Thoracic aorta (tissue), 2 donors: ENCODE measurements at regions not wholly inside any gene's neighbourhood (a gene's known extent, or its start where the extent isn't known, plus 50 kb on each side); places are given as distances from the start of the nearest gene placed in this dataset.

ENCODE experiments used
- ATAC-seq: fragments of 150-250 bp; one replicate; pipeline ENCODE4 v1.8.0; 2017; ENCODE audit warnings: low read depth; ENCODE audit not compliant: insufficient number of reproducible peaks, low FRiP score
- DNase-seq: peaks from one replicate; pipeline ENCODE4 v3.0.0-alpha.2; 2020; ENCODE audit warnings: low spot score
- H3K27ac ChIP-seq, 2 donors: fragments of 200-600 bp; sonication (generic); 1 replicate in 1 of 2; 2 replicates in 1 of 2; pipeline ENCODE4 v1.5.1; 2016; ENCODE audit warnings: mild to moderate bottlenecking in 2 of 2, moderate library complexity in 2 of 2
- H3K27me3 ChIP-seq: fragments of 200-600 bp; sonication (generic); replicated peaks from 2 replicates; pipeline ENCODE4 v1.6.0; 2016; ENCODE audit warnings: mild to moderate bottlenecking; ENCODE audit not compliant: insufficient read depth
- H3K36me3 ChIP-seq: fragments of 200-600 bp; sonication (generic); one replicate; pipeline ENCODE4 v1.5.1; 2016
- H3K4me1 ChIP-seq, 2 donors: fragments of 200-600 bp; sonication (generic); 1 replicate in 1 of 2; 2 replicates in 1 of 2; pipeline versions ENCODE4 v1.5.1 to v1.6.0; 2016; ENCODE audit warnings: low read depth in 2 of 2, mild to moderate bottlenecking in 1 of 2; ENCODE audit not compliant: control insufficient read depth in 1 of 2
- H3K4me3 ChIP-seq: fragments of 200-600 bp; sonication (generic); 2 replicates; pipeline ENCODE4 v1.5.1; 2016; ENCODE audit warnings: mild to moderate bottlenecking
- H3K9me3 ChIP-seq: fragments of 200-600 bp; sonication (generic); 2 replicates; pipeline ENCODE4 v1.5.1; 2016
- TF ChIP-seq, protein P1 (sequence below): fragments of 200-600 bp; sonication (generic); IDR thresholded peaks from one replicate; pipeline ENCODE4 v1.5.1; 2019; ENCODE audit warnings: antibody characterized with exemption

DNA sequence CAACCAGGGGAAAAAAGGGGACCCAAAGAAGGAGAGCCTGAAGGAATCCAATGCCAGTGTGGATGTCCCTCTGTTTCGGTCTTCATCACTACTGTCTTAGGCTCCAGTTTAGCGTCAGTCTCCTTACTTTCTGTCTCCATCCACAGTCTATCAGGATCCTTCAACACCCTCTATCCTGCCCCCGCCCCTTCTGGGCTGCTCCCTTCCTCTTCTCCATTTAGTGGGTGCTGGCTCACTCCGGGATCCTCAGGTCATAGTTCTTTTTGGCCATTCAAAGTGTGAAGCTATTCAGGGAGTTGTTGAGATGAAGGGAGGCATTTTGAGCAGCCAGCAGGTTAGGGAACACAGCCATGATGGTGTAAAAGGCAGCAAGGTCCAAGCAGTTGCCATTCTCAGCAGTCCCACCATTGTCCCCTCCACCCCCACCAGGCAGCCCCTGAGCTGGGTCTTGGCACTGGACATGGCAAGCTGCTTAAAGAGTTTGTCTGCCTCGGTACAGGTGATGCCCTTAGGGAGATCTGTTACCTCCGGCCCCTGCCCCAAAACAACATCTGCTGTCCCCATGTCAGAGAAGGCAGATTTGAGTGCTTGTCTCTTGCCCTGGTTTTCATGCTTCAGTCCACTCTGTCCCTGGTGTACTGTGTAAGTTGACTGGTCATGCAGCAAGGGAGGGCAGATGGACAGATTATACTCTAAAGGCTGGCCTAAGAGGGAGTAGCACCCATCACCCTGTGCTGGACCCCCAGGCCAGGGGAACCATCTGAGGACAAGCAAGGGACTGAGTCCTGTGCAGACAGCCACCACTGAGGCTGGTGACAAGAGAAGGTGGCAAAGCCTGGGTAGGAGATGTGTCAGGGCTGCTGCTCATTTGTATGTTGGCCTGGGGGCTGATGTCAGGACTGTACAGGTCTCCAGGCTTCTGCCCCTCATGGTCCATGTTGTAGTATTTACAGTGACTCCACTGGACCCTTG is 842.0 kb downstream of the HACE1 start:
- no peaks in the 10 kb centered on the region for H3K36me3 ChIP-seq
- no peak for DNase-seq
- no peak for ATAC-seq
- H3K9me3 ChIP-seq: no peaks in the 10 kb centered on the region
- H3K4me1 ChIP-seq: no peaks in the 10 kb centered on the region
- no peaks in the 10 kb centered on the region for H3K27me3 ChIP-seq
- no peak overlapping the region for H3K27ac ChIP-seq
- TF ChIP-seq, protein P1, sequence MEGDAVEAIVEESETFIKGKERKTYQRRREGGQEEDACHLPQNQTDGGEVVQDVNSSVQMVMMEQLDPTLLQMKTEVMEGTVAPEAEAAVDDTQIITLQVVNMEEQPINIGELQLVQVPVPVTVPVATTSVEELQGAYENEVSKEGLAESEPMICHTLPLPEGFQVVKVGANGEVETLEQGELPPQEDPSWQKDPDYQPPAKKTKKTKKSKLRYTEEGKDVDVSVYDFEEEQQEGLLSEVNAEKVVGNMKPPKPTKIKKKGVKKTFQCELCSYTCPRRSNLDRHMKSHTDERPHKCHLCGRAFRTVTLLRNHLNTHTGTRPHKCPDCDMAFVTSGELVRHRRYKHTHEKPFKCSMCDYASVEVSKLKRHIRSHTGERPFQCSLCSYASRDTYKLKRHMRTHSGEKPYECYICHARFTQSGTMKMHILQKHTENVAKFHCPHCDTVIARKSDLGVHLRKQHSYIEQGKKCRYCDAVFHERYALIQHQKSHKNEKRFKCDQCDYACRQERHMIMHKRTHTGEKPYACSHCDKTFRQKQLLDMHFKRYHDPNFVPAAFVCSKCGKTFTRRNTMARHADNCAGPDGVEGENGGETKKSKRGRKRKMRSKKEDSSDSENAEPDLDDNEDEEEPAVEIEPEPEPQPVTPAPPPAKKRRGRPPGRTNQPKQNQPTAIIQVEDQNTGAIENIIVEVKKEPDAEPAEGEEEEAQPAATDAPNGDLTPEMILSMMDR: no peak
- no peak overlapping the region for H3K4me3 ChIP-seq

DNA sequence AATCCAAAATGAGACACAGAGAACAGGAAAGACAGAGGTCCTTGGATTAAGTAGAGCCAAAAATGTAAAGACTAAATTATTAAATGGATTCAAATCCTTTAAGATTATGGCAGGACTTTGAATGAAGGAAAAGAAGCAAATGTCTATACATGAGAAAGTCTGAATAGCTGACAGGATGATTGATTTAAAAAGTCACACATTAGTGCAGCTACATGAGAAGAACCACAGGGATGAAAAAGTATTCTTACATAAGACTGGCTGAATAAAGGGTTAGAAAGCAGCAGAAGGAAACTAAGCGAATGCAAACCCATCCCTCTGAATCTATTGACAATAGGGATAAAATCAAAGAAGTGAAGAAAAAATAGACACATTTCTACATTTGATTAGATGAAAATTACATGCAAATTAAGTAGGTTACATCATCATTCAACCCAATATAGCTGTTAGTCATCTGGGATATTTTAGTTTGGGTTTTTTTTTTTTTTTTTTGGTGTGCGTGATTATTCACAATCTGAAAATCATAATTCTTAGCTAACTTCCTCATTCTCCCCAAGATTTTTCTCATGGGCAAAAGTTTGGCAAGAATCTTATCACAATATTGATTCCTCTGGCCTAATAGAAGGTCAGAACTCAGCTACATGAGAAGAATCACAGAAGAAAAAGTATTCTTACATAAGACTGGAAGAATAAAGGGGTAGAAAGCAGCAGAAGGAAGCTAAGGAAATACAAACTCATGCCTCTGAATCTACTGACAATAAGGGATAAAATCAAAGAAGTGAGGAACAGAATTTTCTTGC is 845.4 kb downstream of the HACE1 start:
- TF ChIP-seq, protein P1: no peak
- H3K36me3 ChIP-seq: no peaks in the 10 kb centered on the region
- H3K4me1 ChIP-seq: no peaks in the 10 kb centered on the region
- no peak overlapping the region for H3K4me3 ChIP-seq
- H3K27me3 ChIP-seq: no peaks in the 10 kb centered on the region
- H3K9me3 ChIP-seq: no peaks in the 10 kb centered on the region
- DNase-seq: no peak
- H3K27ac ChIP-seq: no peak overlapping the region
- ATAC-seq: no peak

DNA sequence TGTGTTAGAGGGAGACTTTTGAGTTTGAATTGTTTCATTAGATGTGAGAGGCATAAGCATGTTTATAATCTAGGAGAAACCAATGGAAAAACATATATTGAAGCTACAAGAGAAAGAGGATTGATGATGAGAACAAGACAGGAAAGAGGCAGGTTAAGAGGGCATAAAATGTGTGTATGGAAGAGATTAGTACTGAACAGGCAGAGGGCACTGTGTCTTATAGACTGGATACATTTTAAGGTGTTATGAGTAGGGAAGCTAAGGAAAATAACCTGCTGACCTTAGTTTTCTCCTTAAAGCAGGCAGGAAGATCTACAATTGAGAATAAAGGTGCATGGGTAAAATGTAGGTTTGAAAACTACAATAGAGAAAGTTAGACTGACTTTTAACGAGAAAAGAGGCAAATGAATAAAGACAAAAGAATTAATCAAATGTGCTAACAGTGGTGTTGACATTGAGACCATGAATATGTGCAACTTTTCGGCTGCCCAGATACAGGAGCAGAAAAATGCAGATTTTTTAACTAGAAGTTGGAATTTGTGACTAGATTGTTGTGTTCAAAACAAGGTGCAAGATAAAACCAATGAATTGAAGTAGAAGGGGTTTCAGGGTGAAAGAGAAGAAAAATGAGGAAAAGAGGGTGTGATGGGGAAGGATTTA is 846.3 kb downstream of the HACE1 start:
- Histone ChIP-seq H3K36me3 (no peaks in the 10 kb centered on the region), H3K27ac (no peak overlapping the region), H3K9me3 (no peaks in the 10 kb centered on the region), H3K4me1 (no peaks in the 10 kb centered on the region), H3K27me3 (no peaks in the 10 kb centered on the region), H3K4me3 (no peak overlapping the region)
- DNase-seq (no peak), ATAC-seq (no peak)
- TF ChIP-seq, protein P1: no peak

DNA sequence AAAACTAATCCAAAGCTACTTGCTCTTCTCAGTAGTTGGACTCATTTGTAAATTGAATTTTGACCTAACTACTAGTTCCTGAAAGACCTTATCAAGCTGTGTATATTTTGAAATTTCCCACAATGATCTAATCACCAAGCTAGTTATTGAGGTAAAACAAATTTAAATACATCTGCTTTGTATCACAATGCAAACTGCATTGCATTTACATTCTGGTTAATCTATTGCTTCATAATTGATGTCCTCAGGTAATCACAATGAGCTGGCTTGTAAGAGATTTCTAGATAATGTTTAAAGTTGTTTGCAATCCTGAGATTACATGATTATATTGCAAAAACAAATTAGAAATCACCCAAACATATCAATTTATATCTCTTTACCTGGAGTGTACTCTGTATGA is 848.8 kb downstream of the HACE1 start:
- TF ChIP-seq, protein P1: no peak
- DNase-seq (no peak), ATAC-seq (no peak)
- Histone ChIP-seq H3K27ac (no peak overlapping the region), H3K4me3 (no peak overlapping the region), H3K9me3 (no peaks in the 10 kb centered on the region), H3K27me3 (no peaks in the 10 kb centered on the region), H3K4me1 (no peaks in the 10 kb centered on the region), H3K36me3 (no peaks in the 10 kb centered on the region)
